ENCODE measurements at regions not wholly inside any gene's neighbourhood (a gene's known extent, or its start where the extent isn't known, plus 50 kb on each side); places are given as distances from the start of the nearest gene placed in this dataset.

GRCh38 chr9:78620303-78620702, 323.4 kb downstream of the PSAT1 start:
- intact Hi-C loops (cut with micrococcal nuclease) = no loop called here
- no peaks in the 10 kb centered on the region for H3K9me3 Mint-ChIP-seq
- no peaks in the 10 kb centered on the region for H3K36me3 Mint-ChIP-seq (ENCODE audit: low read depth)
- no peaks in the 10 kb centered on the region for H3K27me3 Mint-ChIP-seq (ENCODE audit: low read depth)
- H3K4me3 Mint-ChIP-seq = no peak overlapping the region
- no peak for DNase-seq
- H3K27ac Mint-ChIP-seq = no peak overlapping the region
- no peaks in the 10 kb centered on the region for H3K4me1 Mint-ChIP-seq (ENCODE audit: low read depth)
- CTCF ChIA-PET = no interaction called here

GRCh38 chr9:78620764-78621163, 323.8 kb downstream of the PSAT1 start:
- no peak overlapping the region for H3K27ac Mint-ChIP-seq
- H3K36me3 Mint-ChIP-seq (ENCODE audit: low read depth) = no peaks in the 10 kb centered on the region
- DNase-seq = no peak
- no peak overlapping the region for H3K4me3 Mint-ChIP-seq
- no peaks in the 10 kb centered on the region for H3K27me3 Mint-ChIP-seq (ENCODE audit: low read depth)
- CTCF ChIA-PET = no interaction called here
- no peaks in the 10 kb centered on the region for H3K9me3 Mint-ChIP-seq
- intact Hi-C loops (cut with micrococcal nuclease) = no loop called here
- H3K4me1 Mint-ChIP-seq (ENCODE audit: low read depth) = no peaks in the 10 kb centered on the region

- Mint-ChIP-seq H3K36me3 (ENCODE audit: low read depth) (no peaks in the 10 kb centered on the region), H3K9me3 (no peaks in the 10 kb centered on the region), H3K4me1 (ENCODE audit: low read depth) (no peaks in the 10 kb centered on the region), H3K27me3 (ENCODE audit: low read depth) (no peaks in the 10 kb centered on the region), H3K4me3 (no peak overlapping the region), H3K27ac (no peak overlapping the region)
- CTCF ChIA-PET = no interaction called here
- intact Hi-C loops (cut with micrococcal nuclease) = no loop called here
- no peak for DNase-seq
Observed at GRCh38 chr9:78622126-78622525, 325.2 kb downstream of the PSAT1 start.

- intact Hi-C loops (cut with micrococcal nuclease) = no loop called here
- DNase-seq = no peak
- H3K9me3 Mint-ChIP-seq = no peaks in the 10 kb centered on the region
Observed at GRCh38 chr9:78626971-78627370, 330.0 kb downstream of the PSAT1 start.

GRCh38 chr9:78630966-78631365, 334.0 kb downstream of the PSAT1 start:
- no peak overlapping the region for H3K4me3 Mint-ChIP-seq
- intact Hi-C loops (cut with micrococcal nuclease) = no loop called here
- DNase-seq = no peak
- H3K4me1 Mint-ChIP-seq (ENCODE audit: low read depth) = no peaks in the 10 kb centered on the region
- no peaks in the 10 kb centered on the region for H3K9me3 Mint-ChIP-seq
- no peak overlapping the region for H3K27ac Mint-ChIP-seq
- H3K36me3 Mint-ChIP-seq (ENCODE audit: low read depth) = no peaks in the 10 kb centered on the region
- H3K27me3 Mint-ChIP-seq (ENCODE audit: low read depth) = no peaks in the 10 kb centered on the region
- CTCF ChIA-PET = no interaction called here

More at GRCh38 chr9:78626971-78627370, 330.0 kb downstream of the PSAT1 start:
- Mint-ChIP-seq H3K4me3 (no peak overlapping the region), H3K27ac (no peak overlapping the region), H3K27me3 (ENCODE audit: low read depth) (no peaks in the 10 kb centered on the region), H3K4me1 (ENCODE audit: low read depth) (no peaks in the 10 kb centered on the region), H3K36me3 (ENCODE audit: low read depth) (no peaks in the 10 kb centered on the region)
- CTCF ChIA-PET = no interaction called here

- intact Hi-C loops (cut with micrococcal nuclease) = no loop called here
- H3K36me3 Mint-ChIP-seq (ENCODE audit: low read depth) = no peaks in the 10 kb centered on the region
- H3K4me1 Mint-ChIP-seq (ENCODE audit: low read depth) = no peaks in the 10 kb centered on the region
- H3K4me3 Mint-ChIP-seq = no peak overlapping the region
- no peak for DNase-seq
- H3K27me3 Mint-ChIP-seq (ENCODE audit: low read depth) = peaks cover 3% of the 10 kb centered on the region
- H3K9me3 Mint-ChIP-seq = no peaks in the 10 kb centered on the region
- CTCF ChIA-PET = no interaction called here
- H3K27ac Mint-ChIP-seq = no peak overlapping the region
Observed at GRCh38 chr9:78640728-78641127, 343.8 kb downstream of the PSAT1 start.

- intact Hi-C loops (cut with micrococcal nuclease) = no loop called here
- Mint-ChIP-seq H3K4me3 (no peak overlapping the region), H3K27me3 (ENCODE audit: low read depth) (peaks cover 3% of the 10 kb centered on the region), H3K9me3 (peaks cover 7% of the 10 kb centered on the region), H3K36me3 (ENCODE audit: low read depth) (no peaks in the 10 kb centered on the region), H3K27ac (no peak overlapping the region), H3K4me1 (ENCODE audit: low read depth) (no peaks in the 10 kb centered on the region)
- CTCF ChIA-PET = no interaction called here
- DNase-seq = no peak
Observed at GRCh38 chr9:78644359-78644758, 347.4 kb downstream of the PSAT1 start.

- no peaks in the 10 kb centered on the region for H3K4me1 Mint-ChIP-seq (ENCODE audit: low read depth)
- DNase-seq = no peak
- CTCF ChIA-PET = no interaction called here
- no peaks in the 10 kb centered on the region for H3K27me3 Mint-ChIP-seq (ENCODE audit: low read depth)
- no peak overlapping the region for H3K27ac Mint-ChIP-seq
- intact Hi-C loops (cut with micrococcal nuclease) = no loop called here
- H3K36me3 Mint-ChIP-seq (ENCODE audit: low read depth) = no peaks in the 10 kb centered on the region
- peaks cover 2% of the 10 kb centered on the region for H3K9me3 Mint-ChIP-seq
- no peak overlapping the region for H3K4me3 Mint-ChIP-seq
Observed at GRCh38 chr9:78654324-78654723, 357.4 kb downstream of the PSAT1 start.

- Mint-ChIP-seq H3K36me3 (ENCODE audit: low read depth) (no peaks in the 10 kb centered on the region), H3K4me1 (ENCODE audit: low read depth) (no peaks in the 10 kb centered on the region), H3K4me3 (no peak overlapping the region), H3K27me3 (ENCODE audit: low read depth) (peaks cover 7% of the 10 kb centered on the region), H3K9me3 (no peaks in the 10 kb centered on the region), H3K27ac (no peak overlapping the region)
- CTCF ChIA-PET = no interaction called here
- intact Hi-C loops (cut with micrococcal nuclease) = no loop called here
- DNase-seq = no peak
Observed at GRCh38 chr9:78663369-78663768, 366.4 kb downstream of the PSAT1 start.

GRCh38 chr9:78664370-78664769, 367.4 kb downstream of the PSAT1 start:
- Mint-ChIP-seq H3K9me3 (no peaks in the 10 kb centered on the region), H3K4me1 (ENCODE audit: low read depth) (no peaks in the 10 kb centered on the region), H3K4me3 (no peak overlapping the region), H3K27ac (no peak overlapping the region), H3K36me3 (ENCODE audit: low read depth) (no peaks in the 10 kb centered on the region), H3K27me3 (ENCODE audit: low read depth) (peaks cover 7% of the 10 kb centered on the region)
- intact Hi-C loops (cut with micrococcal nuclease) = no loop called here
- CTCF ChIA-PET = interaction anchor here (0.6 kb wide), 1 partner anchor 543 kb away, joined by 4 read pairs; no protein-coding TSS in a partner anchor
- no peak for DNase-seq

GRCh38 chr9:78666818-78667414, 370.0 kb downstream of the PSAT1 start:
- peaks cover 5% of the 10 kb centered on the region for H3K27me3 Mint-ChIP-seq (ENCODE audit: low read depth)
- no peaks in the 10 kb centered on the region for H3K9me3 Mint-ChIP-seq
- no peak overlapping the region for H3K27ac Mint-ChIP-seq
- H3K4me3 Mint-ChIP-seq = no peak overlapping the region
- intact Hi-C loops (cut with micrococcal nuclease) = no loop called here
- no peak for DNase-seq
- CTCF ChIA-PET = no interaction called here
- no peaks in the 10 kb centered on the region for H3K36me3 Mint-ChIP-seq (ENCODE audit: low read depth)
- H3K4me1 Mint-ChIP-seq (ENCODE audit: low read depth) = no peaks in the 10 kb centered on the region

GRCh38 chr9:78668148-78668832, 371.4 kb downstream of the PSAT1 start:
- no peak for DNase-seq
- Mint-ChIP-seq H3K4me1 (ENCODE audit: low read depth) (no peaks in the 10 kb centered on the region), H3K27ac (no peak overlapping the region), H3K27me3 (ENCODE audit: low read depth) (peaks cover 2% of the 10 kb centered on the region), H3K9me3 (no peaks in the 10 kb centered on the region), H3K4me3 (no peak overlapping the region), H3K36me3 (ENCODE audit: low read depth) (no peaks in the 10 kb centered on the region)
- CTCF ChIA-PET = interaction anchor here (1.1 kb wide), 1 partner anchor 123 kb away, joined by 3 read pairs; no protein-coding TSS in a partner anchor
- intact Hi-C loops (cut with micrococcal nuclease) = no loop called here

GRCh38 chr9:78669591-78669990, 372.7 kb downstream of the PSAT1 start:
- CTCF ChIA-PET = interaction anchor here (1.1 kb wide), 1 partner anchor 122 kb away, joined by 3 read pairs; no protein-coding TSS in a partner anchor
- Mint-ChIP-seq H3K4me1 (ENCODE audit: low read depth) (no peaks in the 10 kb centered on the region), H3K4me3 (no peak overlapping the region), H3K27ac (no peak overlapping the region), H3K36me3 (ENCODE audit: low read depth) (no peaks in the 10 kb centered on the region), H3K9me3 (no peaks in the 10 kb centered on the region), H3K27me3 (ENCODE audit: low read depth) (no peaks in the 10 kb centered on the region)
- intact Hi-C loops (cut with micrococcal nuclease) = no loop called here
- DNase-seq = no peak

Measured in activated naive CD4-positive, alpha-beta T cell treated with anti-CD3 and anti-CD28 coated beads for 36 hours (primary cell).